ENCODE measurements at regions not wholly inside any gene's neighbourhood (a gene's known extent, or its start where the extent isn't known, plus 50 kb on each side); places are given as distances from the start of the nearest gene placed in this dataset.
A peak's percentile ranks its signal among the peaks of the same experiment; 100 is the strongest.

DNA sequence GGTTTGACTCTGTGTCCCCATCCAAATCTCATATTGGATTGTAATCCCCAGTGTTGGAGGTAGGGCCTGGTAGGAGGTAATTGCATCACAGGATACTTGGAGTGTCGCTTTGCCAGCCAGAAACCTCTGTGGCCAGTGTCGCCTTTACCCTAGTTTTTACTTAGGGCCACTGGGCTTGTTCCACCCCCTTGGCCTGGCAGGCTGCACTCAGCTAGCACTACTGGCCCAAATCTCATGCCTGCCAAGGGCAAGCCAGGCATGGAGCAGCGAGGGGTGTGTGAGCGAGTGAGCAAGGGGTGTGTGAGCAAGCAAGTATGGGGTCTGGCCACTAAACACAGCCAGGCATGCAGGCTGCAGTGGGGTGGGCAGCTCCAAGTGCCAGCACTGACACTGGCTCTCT, 178.7 kb upstream of the MGAT5 start:
- DNase-seq (ENCODE audit: low read depth in 2 of 2), result no peak

DNA sequence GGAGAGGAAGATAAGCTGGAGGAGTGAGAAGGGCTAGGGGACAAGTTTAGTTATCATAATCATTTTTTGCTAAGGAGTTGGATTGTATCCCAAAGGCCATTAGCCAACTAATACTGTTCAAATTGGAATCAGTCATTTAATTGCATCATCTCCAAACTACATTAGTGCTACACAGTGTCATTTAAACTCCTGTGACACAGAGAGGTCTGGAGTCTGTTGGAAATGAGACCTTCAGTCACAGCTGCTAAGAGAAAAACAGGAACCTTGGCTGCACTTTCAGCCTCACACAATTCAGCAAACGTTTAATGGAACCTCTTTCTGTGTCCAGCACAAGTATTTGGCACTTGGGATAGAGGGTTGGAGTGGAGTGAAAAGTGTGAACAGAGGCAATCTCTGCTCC, 175.5 kb upstream of the MGAT5 start:
- no peak for DNase-seq (ENCODE audit: low read depth in 2 of 2)

DNA sequence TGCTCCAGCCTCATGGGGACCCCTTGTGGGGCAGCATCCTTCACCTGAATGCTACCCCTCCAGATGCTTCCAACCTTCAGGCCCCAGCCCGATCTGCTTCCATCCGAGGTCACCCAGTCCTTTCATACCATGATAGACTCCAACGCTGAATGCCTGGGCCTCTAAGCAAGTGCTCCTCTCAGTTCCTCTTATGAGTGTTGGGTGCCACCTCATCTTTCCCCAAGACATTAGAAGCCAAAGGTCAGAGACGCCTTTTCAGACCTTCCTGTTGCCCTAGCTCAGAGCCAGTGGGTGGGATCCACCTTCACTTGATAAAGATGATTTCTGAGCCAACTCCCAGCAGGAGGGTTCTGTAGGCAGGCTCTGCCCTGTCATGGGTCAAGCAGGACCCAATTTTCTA, 174.5 kb upstream of the MGAT5 start:
- DNase-seq (ENCODE audit: low read depth in 2 of 2), result no peak

DNA sequence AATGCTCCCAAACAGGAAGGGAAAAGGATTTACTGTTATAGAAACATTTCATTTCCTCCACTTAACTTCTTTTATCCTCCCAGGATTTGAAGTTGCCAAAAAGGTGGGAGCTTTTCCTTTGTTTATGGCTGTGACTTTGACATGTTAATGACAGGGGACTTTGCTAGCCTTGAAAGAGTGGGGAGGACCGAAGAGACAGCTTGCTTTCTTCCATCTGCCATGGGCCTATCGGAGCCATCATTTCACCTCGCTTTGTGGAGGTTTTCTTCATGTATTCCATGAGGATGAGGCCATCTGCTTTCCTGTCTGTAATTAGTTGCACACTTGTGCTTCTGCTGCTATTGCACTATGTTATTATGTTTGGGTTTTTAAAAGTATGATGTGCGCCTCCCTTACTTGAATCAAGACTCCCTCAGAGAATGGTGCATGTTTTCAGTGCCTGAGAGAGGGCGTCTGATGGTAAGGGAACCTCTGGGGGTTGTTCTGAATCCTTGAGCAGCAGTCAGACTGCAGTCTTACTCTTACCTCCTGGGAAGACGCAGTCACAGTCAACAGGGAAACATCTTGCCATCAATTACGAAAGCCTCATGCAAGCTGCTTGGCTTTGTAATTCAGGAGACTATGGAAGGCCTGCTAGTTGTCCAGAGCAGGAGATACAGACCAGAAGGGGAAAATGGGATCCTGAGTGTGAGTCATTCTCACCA, 173.3 kb upstream of the MGAT5 start:
- DNase-seq (ENCODE audit: low read depth in 2 of 2), result no peak

DNA sequence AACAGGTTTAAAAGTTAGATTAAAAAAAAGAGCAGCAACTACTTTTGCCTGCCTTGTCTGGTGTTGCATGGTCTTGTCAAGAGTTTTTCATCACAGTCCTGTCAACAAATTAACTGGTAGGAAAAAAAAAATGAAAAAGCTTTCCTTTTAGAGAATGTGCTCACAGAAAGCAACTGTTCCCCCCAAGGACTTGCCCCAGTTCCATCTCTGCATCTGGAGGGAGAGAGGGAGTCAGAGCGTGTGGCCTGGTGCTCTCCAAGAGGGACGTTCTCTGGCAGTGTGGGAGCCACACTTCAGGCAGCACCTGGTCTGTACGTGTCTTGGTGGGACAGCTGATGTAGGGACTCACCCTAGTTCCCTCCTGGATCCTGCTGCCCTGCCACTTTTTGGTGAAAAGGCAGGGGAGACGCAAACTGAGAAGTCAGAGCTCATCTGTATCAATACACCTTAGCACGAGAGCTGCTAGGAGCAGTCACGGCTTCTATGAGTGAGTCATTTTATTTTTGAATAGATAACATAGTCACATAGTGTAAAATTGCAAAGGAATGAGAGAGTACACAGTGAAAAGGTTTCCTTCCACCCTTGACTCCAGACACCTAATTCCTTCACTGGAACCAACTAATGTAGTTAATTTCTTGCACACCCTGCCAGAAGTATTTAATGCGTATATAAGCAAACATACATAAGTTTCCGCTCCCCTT, 172.5 kb upstream of the MGAT5 start:
- DNase-seq (ENCODE audit: low read depth in 2 of 2), result no peak

- no peak for DNase-seq (ENCODE audit: low read depth in 2 of 2)
Measured at GRCh38 chr2:134083548-134083947, 170.3 kb upstream of the MGAT5 start.

- no peak for DNase-seq (ENCODE audit: low read depth in 2 of 2)
Measured at GRCh38 chr2:134086594-134087219, 167.2 kb upstream of the MGAT5 start.

DNA sequence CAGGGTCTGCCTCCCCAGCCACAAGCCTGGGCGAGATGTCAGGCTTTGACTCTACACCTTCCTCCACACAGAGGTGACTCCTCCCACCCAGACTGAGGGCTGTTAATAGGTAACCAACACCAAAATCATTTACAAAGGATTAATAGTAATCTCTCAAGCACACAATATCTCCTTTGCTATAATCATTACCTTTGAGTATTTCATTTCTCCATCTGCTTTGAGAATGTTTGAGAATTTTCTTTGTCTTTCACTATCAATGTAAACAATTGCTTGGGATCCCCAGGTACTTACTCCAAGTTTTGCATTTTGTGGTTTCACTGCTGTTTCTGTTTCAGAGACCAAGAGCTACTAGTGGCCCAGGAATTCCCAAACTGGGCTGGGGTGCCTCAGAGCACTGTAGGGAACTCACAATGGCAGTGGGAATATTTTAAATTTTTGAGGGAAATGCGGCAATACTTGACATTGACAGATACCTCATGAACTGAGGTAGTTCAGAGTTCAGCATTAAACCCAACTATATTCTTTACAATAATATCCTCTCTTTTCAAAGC, 166.4 kb upstream of the MGAT5 start:
- no peak for DNase-seq (ENCODE audit: low read depth in 2 of 2)

GRCh38 chr2:134089454-134089853, 164.4 kb upstream of the MGAT5 start:
- no peak for DNase-seq (ENCODE audit: low read depth in 2 of 2)

- DNase-seq (ENCODE audit: low read depth in 2 of 2), result no peak
Measured at GRCh38 chr2:134097740-134098139, 156.1 kb upstream of the MGAT5 start.

DNA sequence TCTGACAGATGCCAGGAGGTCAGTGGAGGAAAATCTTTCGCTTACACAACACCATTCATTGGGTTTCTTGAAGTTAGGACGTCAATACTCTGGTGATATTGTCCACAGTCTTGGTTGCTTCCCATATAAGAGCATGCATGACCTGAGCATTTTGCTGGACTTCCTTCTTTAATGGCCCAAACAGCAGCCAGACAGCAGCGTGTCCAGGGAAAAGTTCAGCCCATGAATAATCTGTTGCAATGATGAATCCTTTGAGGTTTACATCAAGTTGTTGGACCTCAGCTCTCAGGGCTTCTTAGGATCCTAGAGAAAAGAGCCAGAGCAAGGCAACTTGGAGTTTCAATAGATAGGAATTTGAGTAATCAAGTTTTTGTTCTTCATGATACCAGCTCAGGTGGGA, 155.6 kb upstream of the MGAT5 start:
- DNase-seq (ENCODE audit: low read depth in 2 of 2), result no peak

- no peak for DNase-seq (ENCODE audit: low read depth in 2 of 2)
Measured at GRCh38 chr2:134099273-134099672, 154.6 kb upstream of the MGAT5 start.

GRCh38 chr2:134103196-134103595, 150.7 kb upstream of the MGAT5 start:
- DNase-seq (ENCODE audit: low read depth in 2 of 2), result no peak

- DNase-seq (ENCODE audit: low read depth in 2 of 2), result no peak
Measured at GRCh38 chr2:134104754-134105153, 149.1 kb upstream of the MGAT5 start.

- no peak for DNase-seq (ENCODE audit: low read depth in 2 of 2)
Measured at GRCh38 chr2:134107402-134107801, 146.5 kb upstream of the MGAT5 start.

- DNase-seq (ENCODE audit: low read depth in 2 of 2), result no peak
Measured at GRCh38 chr2:134108113-134108512, 145.8 kb upstream of the MGAT5 start.

DNA sequence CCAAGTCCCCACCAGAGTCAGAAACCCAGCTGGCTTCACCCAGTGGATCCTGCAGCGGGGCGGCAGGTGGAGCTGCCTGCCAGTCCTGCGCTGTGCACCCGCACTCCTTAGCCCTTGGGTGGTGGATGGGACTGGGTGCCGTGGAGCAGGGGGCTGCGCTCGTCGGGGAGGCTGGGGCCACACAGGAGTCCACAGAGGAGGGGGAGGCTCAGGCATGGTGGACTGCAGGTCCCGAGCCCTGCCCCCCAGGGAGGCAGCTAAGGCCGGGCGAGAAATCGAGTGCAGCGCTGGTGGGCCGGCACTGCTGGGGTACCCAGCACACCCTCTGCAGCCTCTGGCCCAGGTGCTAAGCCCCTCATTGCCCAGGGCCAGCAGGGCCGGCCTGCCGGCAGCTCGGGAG, 144.6 kb upstream of the MGAT5 start:
- no peak for DNase-seq (ENCODE audit: low read depth in 2 of 2)

DNA sequence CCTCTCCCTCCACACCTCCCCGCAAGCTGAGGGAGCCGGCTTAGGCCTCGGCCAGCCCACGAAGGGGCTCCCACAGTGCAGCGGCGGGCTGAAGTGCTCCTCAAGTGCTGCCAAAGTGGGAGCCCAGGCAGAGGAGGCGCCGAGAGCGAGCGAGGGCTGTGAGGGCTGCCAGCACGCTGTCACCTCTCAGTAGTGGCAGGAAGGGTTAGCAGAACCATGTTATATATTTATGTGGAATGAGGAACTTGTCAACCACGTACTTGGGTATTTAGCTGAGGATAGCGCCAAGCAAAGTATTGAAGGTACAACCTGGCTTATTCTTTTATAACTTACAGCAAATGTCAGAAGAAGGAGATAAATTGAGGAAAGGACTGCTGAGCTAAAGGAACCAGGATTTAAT, 144.1 kb upstream of the MGAT5 start:
- no peak for DNase-seq (ENCODE audit: low read depth in 2 of 2)

GRCh38 chr2:134110532-134110931, 143.3 kb upstream of the MGAT5 start:
- DNase-seq (ENCODE audit: low read depth in 2 of 2), result no peak

DNA sequence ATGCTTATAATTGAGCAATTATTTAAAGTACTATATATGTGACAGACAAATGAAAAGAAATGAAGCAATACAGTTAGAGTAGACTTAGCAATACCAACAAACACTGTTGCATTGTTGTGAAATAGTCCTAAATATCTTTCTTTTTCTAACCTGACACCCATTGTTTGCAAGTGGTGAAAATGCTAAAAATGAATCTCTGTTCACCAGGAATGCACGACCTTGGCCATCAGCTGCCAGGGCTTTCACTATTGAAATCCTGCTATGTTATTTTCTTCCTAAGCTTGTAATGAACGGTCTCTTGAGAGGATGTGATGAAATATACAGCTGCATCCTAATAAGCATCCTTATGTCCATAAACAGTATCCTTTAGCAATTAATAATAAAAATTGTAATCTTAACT, 136.2 kb upstream of the MGAT5 start:
- no peak for DNase-seq (ENCODE audit: low read depth in 2 of 2)

DNA sequence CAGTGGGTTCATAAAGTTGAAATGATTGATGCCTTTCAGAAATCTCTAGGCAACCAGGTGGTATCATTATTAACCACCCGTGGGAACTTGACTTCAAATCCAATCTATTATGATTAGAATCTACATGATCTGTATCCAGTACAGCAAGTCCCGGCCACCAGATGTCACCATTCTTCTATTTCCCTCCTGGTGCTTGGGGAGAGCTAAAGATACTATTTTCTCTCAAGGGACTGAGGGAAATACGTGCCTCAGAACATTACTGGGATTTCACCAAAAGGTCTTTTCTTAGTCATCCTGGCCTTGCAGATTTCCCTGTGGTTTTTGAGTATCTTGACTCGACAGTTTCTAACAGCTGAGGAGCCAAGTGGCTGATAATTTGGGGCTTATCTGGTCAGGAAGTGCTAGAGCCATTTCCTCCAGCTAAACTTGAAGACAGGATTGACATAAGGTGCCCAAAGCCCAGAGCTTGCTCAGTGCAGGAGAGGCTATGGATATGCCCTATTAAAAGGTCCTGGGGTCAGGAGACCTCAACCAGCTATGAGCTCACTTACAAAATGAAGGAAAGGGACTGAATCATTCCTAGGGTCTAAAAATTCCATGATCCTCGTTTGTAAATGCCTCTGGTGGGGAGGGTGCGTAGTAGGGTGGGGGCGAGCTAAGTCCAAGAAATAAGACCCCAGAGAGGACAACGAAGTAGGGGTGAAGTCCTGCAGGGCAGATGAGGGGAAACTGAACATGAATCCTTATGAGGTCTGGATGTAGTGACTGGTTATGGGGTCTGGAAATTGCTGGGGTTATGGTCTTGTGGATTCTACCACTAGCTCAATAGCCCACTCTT, 135.4 kb upstream of the MGAT5 start:
- peak; percentile 84 to 93 for DNase-seq (ENCODE audit: low read depth in 2 of 2)

Data from dermis microvascular lymphatic vessel endothelial cell (primary cell).